ENCODE measurements at regions not wholly inside any gene's neighbourhood (a gene's known extent, or its start where the extent isn't known, plus 50 kb on each side); places are given as distances from the start of the nearest gene placed in this dataset.

GRCh38 chr1:2887941-2888855, 86.7 kb upstream of the TTC34 start:
- Histone ChIP-seq H3K27ac (ENCODE audit: low read depth, low read length) (no peak overlapping the region), H3K36me3 (ENCODE audit: insufficient read depth, low read length) (no peaks in the 10 kb centered on the region), H3K27me3 (ENCODE audit: insufficient read depth, low read length) (no peaks in the 10 kb centered on the region), H4K20me1 (ENCODE audit: insufficient read depth, low read length) (no peaks in the 10 kb centered on the region), H3K9me3 (ENCODE audit: insufficient read depth, low read depth, low read length) (no peaks in the 10 kb centered on the region), H2AFZ (ENCODE audit: low read depth, low read length) (no peak overlapping the region), H3K4me3 (ENCODE audit: insufficient read depth, low read depth, low read length) (no peak overlapping the region), H3K79me2 (ENCODE audit: insufficient read depth, low read length) (no peaks in the 10 kb centered on the region), H3K4me2 (ENCODE audit: low read length) (no peak overlapping the region), H3K9ac (ENCODE audit: low read length) (no peak overlapping the region), H3K4me1 (ENCODE audit: insufficient read depth, low read length) (no peaks in the 10 kb centered on the region)
- TF ChIP-seq EZH2 (IDR thresholded peaks at IDR 0.05; ENCODE audit: insufficient read depth, low read length) (no peak), CTCF (IDR thresholded peaks at IDR 0.05; ENCODE audit: insufficient read depth, low read depth, low read length) (no peak)
- Mint-ChIP-seq H3K9me3 (ENCODE audit: unreplicated experiment) (peaks cover 3% of the 10 kb centered on the region), H3K4me3 (ENCODE audit: unreplicated experiment) (no peak overlapping the region), H3K27ac (ENCODE audit: unreplicated experiment) (no peak overlapping the region), H3K27me3 (ENCODE audit: low read depth, unreplicated experiment) (peaks cover 11% of the 10 kb centered on the region), H3K4me1 (ENCODE audit: low read depth, unreplicated experiment) (no peaks in the 10 kb centered on the region), H3K36me3 (ENCODE audit: low read depth, unreplicated experiment) (no peaks in the 10 kb centered on the region)
- FAIRE-seq (no peak), DNase-seq (ENCODE audit: low read depth) (no peak)

GRCh38 chr1:2890221-2890850, 88.8 kb upstream of the TTC34 start:
- Mint-ChIP-seq H3K27me3 (ENCODE audit: low read depth, unreplicated experiment) (peaks cover 6% of the 10 kb centered on the region), H3K27ac (ENCODE audit: unreplicated experiment) (no peak overlapping the region), H3K4me1 (ENCODE audit: low read depth, unreplicated experiment) (no peaks in the 10 kb centered on the region), H3K9me3 (ENCODE audit: unreplicated experiment) (peaks cover 3% of the 10 kb centered on the region), H3K4me3 (ENCODE audit: unreplicated experiment) (no peak overlapping the region), H3K36me3 (ENCODE audit: low read depth, unreplicated experiment) (no peaks in the 10 kb centered on the region)
- no peak overlapping the region for H3K27ac ChIP-seq (ENCODE audit: low read depth, low read length)
- peaks cover 2% of the 10 kb centered on the region for H3K9me3 ChIP-seq (ENCODE audit: insufficient read depth, low read depth, low read length)
- DNase-seq (ENCODE audit: low read depth) (no peak), FAIRE-seq (no peak)
- H2AFZ ChIP-seq (ENCODE audit: low read depth, low read length) = no peak overlapping the region
- H3K4me1 ChIP-seq (ENCODE audit: insufficient read depth, low read length) = no peaks in the 10 kb centered on the region
- H3K4me2 ChIP-seq (ENCODE audit: low read length) = no peak overlapping the region
- H3K36me3 ChIP-seq (ENCODE audit: insufficient read depth, low read length) = no peaks in the 10 kb centered on the region
- H4K20me1 ChIP-seq (ENCODE audit: insufficient read depth, low read length) = no peaks in the 10 kb centered on the region
- H3K9ac ChIP-seq (ENCODE audit: low read length) = no peak overlapping the region
- H3K27me3 ChIP-seq (ENCODE audit: insufficient read depth, low read length) = no peaks in the 10 kb centered on the region
- H3K4me3 ChIP-seq (ENCODE audit: insufficient read depth, low read depth, low read length) = no peak overlapping the region
- TF ChIP-seq CTCF (IDR thresholded peaks at IDR 0.05; ENCODE audit: insufficient read depth, low read depth, low read length) (no peak), EZH2 (IDR thresholded peaks at IDR 0.05; ENCODE audit: insufficient read depth, low read length) (no peak)
- no peaks in the 10 kb centered on the region for H3K79me2 ChIP-seq (ENCODE audit: insufficient read depth, low read length)
